ENCODE measurements at regions not wholly inside any gene's neighbourhood (a gene's known extent, or its start where the extent isn't known, plus 50 kb on each side); places are given as distances from the start of the nearest gene placed in this dataset.

DNA sequence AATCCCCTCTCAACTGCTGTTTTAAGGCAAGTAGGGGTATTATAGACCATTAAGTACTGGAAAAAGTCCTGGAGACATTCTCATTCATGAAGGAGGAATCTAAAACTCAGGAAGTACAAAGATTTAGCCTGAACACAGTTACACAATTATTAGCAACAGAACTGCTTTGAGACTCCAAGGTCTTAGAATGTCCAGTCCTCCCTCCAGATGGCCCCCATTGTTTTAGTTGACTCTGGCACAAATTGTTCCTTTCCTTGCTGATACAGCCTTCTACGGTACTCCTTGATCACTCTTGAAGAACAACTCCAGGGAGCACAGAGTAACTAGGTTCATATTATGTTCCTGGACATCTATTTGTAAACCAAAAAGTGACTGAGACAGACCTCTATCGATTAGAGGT lies 210.1 kb upstream of the RND3 start:
- WGBS: 78% methylated on average over 2 of the region's 2 CpGs
- H3K27me3 ChIP-seq: no peaks in the 10 kb centered on the region
- intact Hi-C loops (cut with DNase I): no loop called here

DNA sequence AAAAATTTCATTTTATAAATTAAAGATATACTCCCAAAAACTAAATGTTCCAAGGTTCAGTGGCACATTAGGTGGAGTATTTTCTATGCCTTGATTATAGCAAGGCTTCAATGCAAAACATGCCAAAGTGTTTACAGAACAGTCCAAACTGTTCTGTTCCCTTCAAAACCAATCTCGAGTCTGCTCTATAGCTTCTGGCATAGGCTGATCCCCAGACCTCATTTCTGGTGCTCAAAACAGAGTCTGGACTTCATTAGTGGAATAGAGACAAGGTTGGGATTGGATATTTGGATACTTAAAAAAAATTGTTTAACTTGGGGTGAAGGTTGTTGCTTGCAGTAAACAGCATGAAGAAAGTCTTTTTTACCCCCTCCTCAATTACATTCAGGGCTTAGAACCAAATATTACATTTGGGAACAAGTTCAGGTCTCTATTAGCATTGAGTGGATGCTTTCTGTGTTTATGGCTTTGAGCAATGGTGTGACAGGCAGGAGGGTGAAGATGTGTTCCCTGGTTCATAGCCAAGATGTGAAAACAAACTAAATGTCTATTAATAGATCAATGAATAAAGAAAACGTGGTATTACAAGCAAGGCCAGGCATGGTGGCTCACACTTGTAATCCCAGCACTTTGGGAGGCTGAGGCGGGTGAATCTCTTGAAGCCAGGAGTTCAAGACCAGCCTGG lies 208.1 kb upstream of the RND3 start:
- H3K9me3 ChIP-seq: no peaks in the 10 kb centered on the region
- H3K27me3 ChIP-seq: no peaks in the 10 kb centered on the region
- no peaks in the 10 kb centered on the region for H3K36me3 ChIP-seq
- 59% methylated on average over 3 of the region's 3 CpGs for WGBS
- no peak overlapping the region for H3K27ac ChIP-seq (replicated peaks in 1 of 4)
- peaks cover 0 to 4% (median 0%) of the 10 kb centered on the region in 4 donors for H3K4me1 ChIP-seq
- TF ChIP-seq POLR2A (IDR thresholded peaks at IDR 0.05; ENCODE audit: low read depth) (no peak), POLR2AphosphoS5 (IDR thresholded peaks at IDR 0.05) (no peak), CTCF (IDR thresholded peaks at IDR 0.05) (no peak), EP300 (IDR thresholded peaks at IDR 0.05) (no peak)
- no peak overlapping the region for H3K4me3 ChIP-seq
- no peak for DNase-seq (ENCODE audit: extremely low spot score)
- intact Hi-C loops (cut with DNase I): no loop called here

More for the DNA sequence above, 210.1 kb upstream of the RND3 start:
- H3K4me3 ChIP-seq: no peak overlapping the region
- no peak for TF ChIP-seq POLR2A (IDR thresholded peaks at IDR 0.05; ENCODE audit: low read depth)
- TF ChIP-seq POLR2AphosphoS5 (IDR thresholded peaks at IDR 0.05): no peak
- TF ChIP-seq EP300 (IDR thresholded peaks at IDR 0.05): no peak
- no peak for TF ChIP-seq CTCF (IDR thresholded peaks at IDR 0.05)
- no peaks in the 10 kb centered on the region for H3K9me3 ChIP-seq
- peak overlapping the region in 2 of 4 donors; percentile 6 to 64 for H3K27ac ChIP-seq (replicated peaks in 1 of 4)
- no peak for DNase-seq (ENCODE audit: extremely low spot score)
- H3K36me3 ChIP-seq: no peaks in the 10 kb centered on the region
- peaks cover 0 to 4% (median 0%) of the 10 kb centered on the region in 4 donors for H3K4me1 ChIP-seq

DNA sequence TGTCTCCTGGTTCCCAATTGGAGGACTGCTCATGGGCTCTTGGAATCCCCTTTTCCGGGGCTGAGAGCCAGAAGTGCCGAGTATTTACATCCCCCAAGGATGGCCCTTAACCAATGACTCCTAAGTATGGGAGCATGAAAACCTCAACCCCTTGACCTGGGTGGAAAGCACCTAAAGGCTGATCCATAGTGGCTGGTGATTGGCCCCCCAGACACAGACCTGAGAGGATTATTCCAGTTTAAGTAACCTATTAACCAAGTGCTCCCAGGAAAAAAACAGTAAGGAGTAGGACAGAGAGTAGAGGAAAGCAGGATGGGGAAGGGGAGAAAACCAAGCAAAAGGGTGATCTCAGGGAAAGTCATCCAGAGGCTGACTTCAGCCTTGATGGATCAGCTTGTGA lies 206.1 kb upstream of the RND3 start:
- intact Hi-C loops (cut with DNase I): no loop called here
- no peak for DNase-seq (ENCODE audit: extremely low spot score)
- no peaks in the 10 kb centered on the region for H3K9me3 ChIP-seq
- H3K36me3 ChIP-seq: no peaks in the 10 kb centered on the region
- no peaks in the 10 kb centered on the region for H3K27me3 ChIP-seq
- 100% methylated on average over 2 of the region's 2 CpGs for WGBS
- H3K4me3 ChIP-seq: no peak overlapping the region
- no peak overlapping the region for H3K27ac ChIP-seq (replicated peaks in 1 of 4)
- TF ChIP-seq POLR2AphosphoS5 (IDR thresholded peaks at IDR 0.05): no peak
- TF ChIP-seq CTCF (IDR thresholded peaks at IDR 0.05): no peak
- TF ChIP-seq POLR2A (IDR thresholded peaks at IDR 0.05; ENCODE audit: low read depth): no peak
- TF ChIP-seq EP300 (IDR thresholded peaks at IDR 0.05): no peak
- H3K4me1 ChIP-seq: peaks cover 0 to 4% (median 0%) of the 10 kb centered on the region in 4 donors

DNA sequence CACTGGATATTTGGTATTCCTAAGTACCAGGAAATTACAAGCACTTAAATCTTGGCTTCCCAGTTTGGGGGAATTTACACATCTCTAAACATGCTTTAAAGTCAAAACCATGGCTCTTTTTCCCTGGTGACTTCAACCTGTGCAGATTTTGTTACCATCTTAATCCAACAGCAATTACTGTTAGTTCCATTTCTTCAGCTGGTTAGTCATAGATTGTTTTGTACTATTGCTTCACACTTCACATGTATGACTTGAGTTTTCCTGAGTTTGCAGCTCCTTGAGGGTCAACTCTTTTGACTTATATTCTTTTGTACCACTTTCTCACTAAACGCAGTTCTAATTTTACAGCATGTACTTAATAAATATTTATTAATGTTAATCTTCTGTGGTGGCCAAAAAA lies 203.4 kb upstream of the RND3 start:
- 92% methylated on average over 1 of the region's 1 CpG for WGBS
- Histone ChIP-seq H3K27ac (replicated peaks in 1 of 4) (no peak overlapping the region), H3K4me1 (no peaks in the 10 kb centered on the region), H3K9me3 (no peaks in the 10 kb centered on the region), H3K27me3 (no peaks in the 10 kb centered on the region), H3K4me3 (no peak overlapping the region), H3K36me3 (no peaks in the 10 kb centered on the region)
- DNase-seq (ENCODE audit: extremely low spot score): no peak
- intact Hi-C loops (cut with DNase I): no loop called here
- TF ChIP-seq POLR2AphosphoS5 (IDR thresholded peaks at IDR 0.05): no peak

- 82% methylated on average over 2 of the region's 2 CpGs for WGBS
- no peak for DNase-seq (ENCODE audit: extremely low spot score)
- H3K4me1 ChIP-seq: no peaks in the 10 kb centered on the region
- H3K4me3 ChIP-seq: no peak overlapping the region
- H3K9me3 ChIP-seq: no peaks in the 10 kb centered on the region
- H3K36me3 ChIP-seq: no peaks in the 10 kb centered on the region
- no peak for TF ChIP-seq POLR2AphosphoS5 (IDR thresholded peaks at IDR 0.05)
- no peak for TF ChIP-seq POLR2A (IDR thresholded peaks at IDR 0.05; ENCODE audit: low read depth)
- no peak for TF ChIP-seq CTCF (IDR thresholded peaks at IDR 0.05)
- TF ChIP-seq EP300 (IDR thresholded peaks at IDR 0.05): no peak
- intact Hi-C loops (cut with DNase I): no loop called here
- H3K27me3 ChIP-seq: no peaks in the 10 kb centered on the region
- no peak overlapping the region for H3K27ac ChIP-seq (replicated peaks in 1 of 4)
Observed at GRCh38 chr2:150690261-150690660, 202.8 kb upstream of the RND3 start.

All from esophagus muscularis mucosa (tissue), 4 donors.